AG09319 (cell line): ENCODE measurements at regions not wholly inside any gene's neighbourhood (a gene's known extent, or its start where the extent isn't known, plus 50 kb on each side); places are given as distances from the start of the nearest gene placed in this dataset.

Experiments
- DNase-seq: peaks from one replicate; pipeline ENCODE4 v3.0.0-alpha.2; 2010; ENCODE audit warnings: low read depth; ENCODE audit errors: extremely low read depth
- TF ChIP-seq, protein P1 (sequence below): IDR thresholded peaks from 2 replicates; pipeline ENCODE4 v1.5.1; 2011; ENCODE audit warnings: low read depth, mild to moderate bottlenecking, inconsistent platforms, low read length, moderate library complexity

DNA sequence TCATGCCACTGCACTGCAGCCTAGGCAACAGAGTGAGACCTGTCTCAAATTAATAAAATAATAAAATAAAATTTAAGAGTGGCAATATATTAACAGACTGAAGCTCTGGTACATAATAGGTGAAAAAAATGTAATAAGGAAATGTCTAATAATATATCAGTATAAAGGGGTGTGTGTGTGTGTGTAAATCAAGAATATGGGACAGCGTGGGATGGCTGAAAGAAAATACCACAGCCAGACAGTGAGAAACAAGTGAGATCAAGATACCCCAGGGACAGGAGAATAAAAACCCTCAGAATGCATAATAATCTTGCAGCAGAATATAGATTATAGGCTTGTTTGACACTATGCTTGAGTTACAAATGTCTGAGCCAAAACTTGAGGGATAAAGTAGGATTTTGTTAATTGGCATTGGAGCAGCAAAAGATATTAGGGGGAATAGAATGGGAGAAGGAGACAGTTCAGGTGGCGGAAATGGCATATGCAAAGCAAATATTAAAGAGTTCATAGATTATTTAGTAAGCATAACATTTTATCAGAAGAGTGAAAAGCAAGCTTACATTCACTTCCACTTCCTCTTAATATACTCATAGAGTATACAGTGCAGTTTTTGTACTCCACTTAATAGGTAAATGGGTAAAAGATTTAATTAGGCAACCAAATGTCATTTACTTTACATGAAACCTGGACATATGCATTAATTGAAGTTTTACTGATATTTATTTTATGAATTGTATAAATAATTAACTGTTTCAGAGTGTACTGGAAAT lies 398.5 kb upstream of the GJE1 start:
- TF ChIP-seq, protein P1, sequence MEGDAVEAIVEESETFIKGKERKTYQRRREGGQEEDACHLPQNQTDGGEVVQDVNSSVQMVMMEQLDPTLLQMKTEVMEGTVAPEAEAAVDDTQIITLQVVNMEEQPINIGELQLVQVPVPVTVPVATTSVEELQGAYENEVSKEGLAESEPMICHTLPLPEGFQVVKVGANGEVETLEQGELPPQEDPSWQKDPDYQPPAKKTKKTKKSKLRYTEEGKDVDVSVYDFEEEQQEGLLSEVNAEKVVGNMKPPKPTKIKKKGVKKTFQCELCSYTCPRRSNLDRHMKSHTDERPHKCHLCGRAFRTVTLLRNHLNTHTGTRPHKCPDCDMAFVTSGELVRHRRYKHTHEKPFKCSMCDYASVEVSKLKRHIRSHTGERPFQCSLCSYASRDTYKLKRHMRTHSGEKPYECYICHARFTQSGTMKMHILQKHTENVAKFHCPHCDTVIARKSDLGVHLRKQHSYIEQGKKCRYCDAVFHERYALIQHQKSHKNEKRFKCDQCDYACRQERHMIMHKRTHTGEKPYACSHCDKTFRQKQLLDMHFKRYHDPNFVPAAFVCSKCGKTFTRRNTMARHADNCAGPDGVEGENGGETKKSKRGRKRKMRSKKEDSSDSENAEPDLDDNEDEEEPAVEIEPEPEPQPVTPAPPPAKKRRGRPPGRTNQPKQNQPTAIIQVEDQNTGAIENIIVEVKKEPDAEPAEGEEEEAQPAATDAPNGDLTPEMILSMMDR, result no peak

DNA sequence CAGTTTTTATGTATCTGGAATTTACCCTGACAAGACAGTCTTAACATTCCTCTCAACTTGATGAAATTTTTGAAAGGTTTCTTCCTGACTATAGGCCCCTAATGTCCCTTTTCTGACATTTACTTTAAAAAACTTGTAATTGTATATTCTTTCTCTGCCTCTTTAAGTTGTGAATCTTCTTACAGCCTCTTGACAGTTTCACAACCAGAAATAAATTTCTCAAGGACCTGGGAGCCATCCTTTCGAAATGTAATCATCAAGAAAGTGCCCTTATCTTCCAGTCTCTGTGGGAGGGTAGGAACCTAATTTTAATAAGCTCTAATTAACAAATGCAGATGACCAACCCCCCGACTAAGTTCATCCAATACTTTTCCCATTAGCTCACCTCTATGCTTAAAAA lies 403.6 kb upstream of the GJE1 start:
- TF ChIP-seq, protein P1, result no peak
- DNase-seq, result no peak

More for the DNA sequence above, 398.5 kb upstream of the GJE1 start:
- no peak for DNase-seq

DNA sequence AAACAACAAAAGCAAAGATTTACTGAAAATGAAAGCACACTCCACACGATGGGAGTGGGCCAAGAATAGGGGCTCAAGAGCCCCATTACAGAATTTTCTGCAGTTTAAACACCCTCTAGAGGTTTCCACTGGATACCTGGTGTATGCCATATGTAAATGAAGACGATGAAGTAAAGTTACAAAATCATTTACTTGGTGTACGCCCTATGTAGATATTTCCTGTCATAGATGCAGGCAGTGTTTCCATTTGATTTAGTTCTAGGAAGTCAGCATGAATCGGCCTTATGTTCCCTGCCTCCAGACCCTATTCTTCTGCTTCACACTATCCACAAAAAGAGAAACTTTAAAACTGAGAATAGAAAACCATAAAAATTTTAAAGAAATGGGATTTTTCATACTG lies 404.4 kb upstream of the GJE1 start:
- TF ChIP-seq, protein P1, result no peak
- DNase-seq, result no peak

DNA sequence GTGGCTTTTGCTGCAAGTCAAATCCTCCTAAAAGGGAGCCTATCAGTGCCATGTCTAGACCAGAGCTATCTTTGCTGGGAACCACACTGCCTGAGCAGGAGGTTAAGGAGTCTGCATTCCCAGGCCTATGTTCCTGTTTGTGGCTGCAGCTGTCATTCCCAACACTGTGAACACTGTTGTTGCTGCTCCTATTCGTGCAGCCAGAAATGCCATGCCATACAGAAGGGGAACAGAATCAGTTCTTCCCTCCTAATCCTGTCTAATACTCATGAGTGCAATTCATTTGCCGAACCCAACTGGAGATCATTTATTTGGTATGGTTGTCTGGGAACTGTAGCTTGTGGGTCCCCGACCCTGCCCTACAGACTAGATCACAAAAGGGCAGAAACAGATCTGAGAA lies 406.5 kb upstream of the GJE1 start:
- TF ChIP-seq, protein P1, result no peak
- no peak for DNase-seq

DNA sequence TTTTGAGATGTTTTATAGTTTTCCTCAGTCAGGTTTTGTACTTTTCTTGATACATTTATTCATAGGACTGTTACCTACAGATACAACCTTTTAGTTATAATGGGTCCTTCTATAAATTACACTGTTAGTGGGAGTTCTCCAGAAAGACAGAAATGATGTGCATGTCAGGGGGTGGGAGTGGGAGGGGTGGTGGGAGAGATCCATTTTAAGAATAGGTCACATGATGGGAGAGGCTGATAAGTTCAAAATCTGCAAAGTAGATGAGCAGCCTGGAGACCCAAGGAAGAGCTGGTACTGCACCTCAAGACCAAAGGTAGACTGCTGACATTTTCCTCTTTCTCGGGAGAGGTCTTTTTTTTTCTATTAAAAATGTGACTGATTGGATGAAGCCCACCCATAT lies 408.0 kb upstream of the GJE1 start:
- no peak for DNase-seq
- TF ChIP-seq, protein P1, result no peak

DNA sequence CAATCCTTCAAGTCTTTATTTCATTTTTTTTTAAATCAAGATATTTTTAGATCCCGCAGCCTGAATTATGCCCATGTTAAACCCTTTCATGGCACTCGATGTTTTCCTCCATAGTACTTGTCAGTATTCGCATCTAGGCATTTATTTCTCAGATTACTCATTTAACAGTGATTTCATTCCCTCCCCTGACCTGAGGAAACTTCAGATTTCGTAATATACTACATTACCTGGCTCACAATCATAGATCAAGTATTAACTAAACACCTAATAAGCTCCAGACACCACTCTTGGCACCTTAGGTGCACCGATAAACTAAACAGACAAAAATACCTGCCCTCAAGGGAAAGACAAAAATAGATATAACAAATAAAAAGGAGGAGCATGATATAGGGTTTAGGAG lies 413.2 kb upstream of the GJE1 start:
- TF ChIP-seq, protein P1, result no peak

DNA sequence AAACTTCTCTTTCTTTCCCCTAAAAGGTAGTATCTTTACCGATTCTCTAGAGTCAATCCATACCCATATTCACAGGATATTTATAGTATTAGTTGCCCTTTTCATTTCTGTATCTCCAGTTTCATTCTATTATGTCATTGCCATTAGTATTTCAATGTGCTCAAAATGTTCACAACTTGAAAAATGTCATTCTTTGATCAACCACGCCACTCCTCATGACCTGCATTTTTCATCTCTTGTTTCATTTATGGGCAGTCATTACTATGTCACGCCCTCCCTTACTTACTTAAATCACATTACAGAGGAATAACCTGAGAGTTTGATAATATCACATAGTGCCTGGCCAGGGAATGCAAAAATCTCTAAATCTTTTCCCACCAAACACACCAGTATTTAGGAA lies 427.3 kb upstream of the GJE1 start:
- TF ChIP-seq, protein P1, result no peak
- no peak for DNase-seq

More for the DNA sequence above, 413.2 kb upstream of the GJE1 start:
- no peak for DNase-seq
